OCI-LY7 (cell line): ENCODE measurements at regions not wholly inside any gene's neighbourhood (a gene's known extent, or its start where the extent isn't known, plus 50 kb on each side); places are given as distances from the start of the nearest gene placed in this dataset.

Experiments
- CTCF ChIP-seq: fragments of 200-600 bp; sonication (generic); conservative IDR thresholded peaks from 2 replicates; pipeline ENCODE4 v1.5.1; 2014; ENCODE audit warnings: mild to moderate bottlenecking, antibody characterized with exemption, low read length, moderate library complexity, mixed read lengths
- EZH2phosphoT487 ChIP-seq: fragments of 200-600 bp; sonication (generic); IDR thresholded peaks from 2 replicates; pipeline ENCODE4 v1.6.1; 2018; ENCODE audit warnings: low read depth, borderline replicate concordance, mild to moderate bottlenecking, mixed run types, antibody characterized with exemption, low read length, moderate library complexity, mixed read lengths

GRCh38 chr2:118351796-118352195 lies 263.5 kb downstream of the INSIG2 start:
- TF ChIP-seq CTCF: no peak
- no peak for TF ChIP-seq EZH2phosphoT487
